ENCODE measurements at regions not wholly inside any gene's neighbourhood (a gene's known extent, or its start where the extent isn't known, plus 50 kb on each side); places are given as distances from the start of the nearest gene placed in this dataset.
A peak's percentile ranks its signal among the peaks of the same experiment; 100 is the strongest.

- no peak for TF ChIP-seq HOXB13 (CRISPR knock-in tag; IDR thresholded peaks at IDR 0.05; ENCODE audit: low read depth)
- TF ChIP-seq ATOH8 (CRISPR knock-in tag; IDR thresholded peaks at IDR 0.05; ENCODE audit: low read depth): no peak
Observed at GRCh38 chr19:30310602-30311263, 61.5 kb upstream of the ZNF536 start (continued).

GRCh38 chr19:30311911-30312310 is 60.3 kb upstream of the ZNF536 start:
- no peak for FAIRE-seq
- Histone ChIP-seq H3K9me3 (peaks cover 6% of the 10 kb centered on the region; the same call in 1 of the 3 replicates), H3K4me3 (no peak overlapping the region), H3K27ac (no peak overlapping the region), H3K4me2 (no peak overlapping the region), H3K4me1 (no peaks in the 10 kb centered on the region)
- TF ChIP-seq ZNF302 (CRISPR knock-in tag; IDR thresholded peaks at IDR 0.05) (no peak), HES2 (IDR thresholded peaks at IDR 0.05) (no peak), RAD21 (conservative IDR thresholded peaks at IDR 0.05 in 1 of 2, IDR thresholded peaks at IDR 0.05 in 1 of 2) (no peak), FOSB (CRISPR knock-in tag; IDR thresholded peaks at IDR 0.05) (no peak), POLR2AphosphoS2 (conservative IDR thresholded peaks at IDR 0.05; ENCODE audit: low read length) (no peak), JUNB (IDR thresholded peaks at IDR 0.05) (no peak), RNF2 (IDR thresholded peaks at IDR 0.05; ENCODE audit: borderline replicate concordance, low read depth) (no peak), NR3C1 (IDR thresholded peaks at IDR 0.05) (no peak), BHLHE40 (IDR thresholded peaks at IDR 0.05; ENCODE audit: low read depth, low read length) (no peak), E2F6 (IDR thresholded peaks at IDR 0.05; ENCODE audit: borderline replicate concordance, low read depth) (no peak), SMC3 (IDR thresholded peaks at IDR 0.05) (no peak), GATA3 (IDR thresholded peaks at IDR 0.05; ENCODE audit: borderline replicate concordance) (no peak), CEBPB (IDR thresholded peaks at IDR 0.05) (no peak), USF2 (IDR thresholded peaks at IDR 0.05) (no peak)
- CTCF ChIA-PET: no interaction called here
- no peak for ATAC-seq
- 5% methylated on average over 7 of the region's 7 CpGs for WGBS (ENCODE audit: missing lambda C conversion rate)
- POLR2A ChIA-PET: no interaction called here
- DNase-seq (ENCODE audit: low read depth in 1 of 2, low spot score in 1 of 2): no peak

GRCh38 chr19:30312582-30313352 is 59.4 kb upstream of the ZNF536 start:
- H3K4me2 ChIP-seq: no peak overlapping the region
- peak in 1 of 2 experiments; percentile 26 for DNase-seq (ENCODE audit: low read depth in 1 of 2, low spot score in 1 of 2)
- POLR2A ChIA-PET: no interaction called here
- WGBS (ENCODE audit: missing lambda C conversion rate): 3% methylated on average over 14 of the region's 14 CpGs
- H3K4me1 ChIP-seq: no peaks in the 10 kb centered on the region
- TF ChIP-seq KDM1A (IDR thresholded peaks at IDR 0.05; ENCODE audit: low read depth): no peak
- TF ChIP-seq CBX8 (IDR thresholded peaks at IDR 0.05): no peak
- ATAC-seq: peak in 1 of 2 experiments; percentile 78; a peak in 3 of 6 replicates
- H3K9me3 ChIP-seq: peaks cover 6% of the 10 kb centered on the region; the same call in 1 of the 3 replicates
- no peak for FAIRE-seq
- CTCF ChIA-PET: interaction anchor here (0.6 kb wide), 1 partner anchor 330 kb away, joined by 3 read pairs; no protein-coding TSS in a partner anchor
- no peak overlapping the region for H3K27ac ChIP-seq
- H3K4me3 ChIP-seq: no peak overlapping the region

- TF ChIP-seq HOXB13 (CRISPR knock-in tag; IDR thresholded peaks at IDR 0.05; ENCODE audit: low read depth) (no peak), EP300 (IDR thresholded peaks at IDR 0.05) (no peak), USF2 (IDR thresholded peaks at IDR 0.05) (no peak), HEYL (CRISPR knock-in tag; IDR thresholded peaks at IDR 0.05) (no peak), RAD21 (conservative IDR thresholded peaks at IDR 0.05 in 1 of 2, IDR thresholded peaks at IDR 0.05 in 1 of 2) (no peak), EHF (CRISPR knock-in tag; IDR thresholded peaks at IDR 0.05) (no peak), FOSL2 (IDR thresholded peaks at IDR 0.05) (no peak), FOSL2 (CRISPR knock-in tag; IDR thresholded peaks at IDR 0.05) (no peak)
- H3K9me3 ChIP-seq: peaks cover 6% of the 10 kb centered on the region; the same call in 1 of the 3 replicates
- CTCF ChIA-PET: interaction anchor here (0.6 to 1.0 kb wide), 2 partner anchors 81 to 330 kb away, joined by 3 to 6 read pairs; no protein-coding TSS in a partner anchor
- H3K27ac ChIP-seq: no peak overlapping the region
- H3K4me3 ChIP-seq: no peak overlapping the region
- 27% methylated on average over 2 of the region's 2 CpGs for WGBS (ENCODE audit: missing lambda C conversion rate)
- H3K4me2 ChIP-seq: no peak overlapping the region
- POLR2A ChIA-PET: no interaction called here
- H3K4me1 ChIP-seq: no peaks in the 10 kb centered on the region
- ATAC-seq (no peak; a peak in 1 of 6 replicates), FAIRE-seq (no peak), DNase-seq (ENCODE audit: low read depth in 1 of 2, low spot score in 1 of 2) (no peak)
Observed at GRCh38 chr19:30313353-30313750, 58.8 kb upstream of the ZNF536 start.

All from A549 (cell line).